GM23338 (cell line): ENCODE measurements at regions not wholly inside any gene's neighbourhood (a gene's known extent, or its start where the extent isn't known, plus 50 kb on each side); places are given as distances from the start of the nearest gene placed in this dataset.
A peak's percentile ranks its signal among the peaks of the same experiment; 100 is the strongest.

ENCODE experiments used
- ATAC-seq: fragments of 200-7000 bp; cut with Tn5 transposase; 3 replicates; pipeline ENCODE4 v1.9.1; 2020
- DNase-seq: peaks from one replicate; pipeline ENCODE4 v3.0.0-alpha.2; 2015; ENCODE audit warnings: low spot score
- H2AFZ ChIP-seq: fragments of 200-600 bp; sonication (generic); 2 replicates; pipeline ENCODE4 v1.8.0; 2016; ENCODE audit warnings: antibody characterized with exemption, mild to moderate bottlenecking, moderate library complexity
- H3F3A ChIP-seq: fragments of 200-600 bp; sonication (generic); replicated peaks from 2 replicates; pipeline ENCODE4 v1.8.0; 2017; ENCODE audit warnings: antibody characterized with exemption, mixed run types, low read depth
- H3K27ac ChIP-seq: fragments of 200-600 bp; sonication (generic); 2 replicates; pipeline ENCODE4 v1.6.1; 2016; ENCODE audit warnings: low read depth
- H3K27me3 ChIP-seq: fragments of 200-600 bp; sonication (generic); 2 replicates; pipeline ENCODE4 v1.8.0; 2016; ENCODE audit warnings: mild to moderate bottlenecking, mixed run types, moderate library complexity; ENCODE audit not compliant: insufficient read depth
- H3K36me3 ChIP-seq: fragments of 200-600 bp; sonication (generic); 2 replicates; pipeline ENCODE4 v1.8.0; 2016; ENCODE audit warnings: mild to moderate bottlenecking; ENCODE audit not compliant: insufficient read depth
- H3K4me1 ChIP-seq: fragments of 200-600 bp; sonication (generic); 2 replicates; pipeline ENCODE4 v1.8.0; 2016; ENCODE audit warnings: mild to moderate bottlenecking, moderate library complexity; ENCODE audit not compliant: insufficient read depth
- H3K4me2 ChIP-seq: fragments of 200-600 bp; sonication (generic); 2 replicates; pipeline ENCODE4 v1.7.1; 2017; ENCODE audit warnings: mixed run types
- H3K4me3 ChIP-seq: fragments of 200-600 bp; sonication (generic); 2 replicates; pipeline ENCODE4 v1.6.1; 2016; ENCODE audit warnings: mixed run types
- H3K79me2 ChIP-seq: fragments of 200-600 bp; sonication (generic); replicated peaks from 2 replicates; pipeline ENCODE4 v1.8.0; 2017; ENCODE audit warnings: mild to moderate bottlenecking; ENCODE audit not compliant: insufficient read depth
- H3K9me2 ChIP-seq: fragments of 200-600 bp; sonication (generic); 2 replicates; pipeline ENCODE4 v1.8.0; 2017; ENCODE audit not compliant: insufficient read depth
- H4K20me1 ChIP-seq: fragments of 200-600 bp; sonication (generic); replicated peaks from 2 replicates; pipeline ENCODE4 v1.8.0; 2017; ENCODE audit warnings: mild to moderate bottlenecking; ENCODE audit not compliant: insufficient read depth
- H3K27ac Mint-ChIP-seq: 2 replicates; pipeline ENCODE4 v1.8.0; 2020; ENCODE audit warnings: inconsistent platforms, mild to moderate bottlenecking, moderate library complexity, mixed read lengths
- H3K27me3 Mint-ChIP-seq: 3 replicates; pipeline ENCODE4 v1.8.0; 2022; ENCODE audit warnings: low read depth, mild to moderate bottlenecking, moderate library complexity, mixed read lengths, inconsistent platforms; ENCODE audit not compliant: insufficient read depth, poor library complexity
- H3K36me3 Mint-ChIP-seq: 3 replicates; pipeline ENCODE4 v1.8.0; 2021; ENCODE audit warnings: low read depth, mild to moderate bottlenecking, inconsistent platforms, moderate library complexity, mixed read lengths
- H3K4me1 Mint-ChIP-seq: 3 replicates; pipeline ENCODE4 v1.8.0; 2020; ENCODE audit warnings: mild to moderate bottlenecking, inconsistent platforms, mixed read lengths
- H3K4me3 Mint-ChIP-seq: 3 replicates; pipeline ENCODE4 v1.8.0; 2021; ENCODE audit warnings: moderate library complexity, mild to moderate bottlenecking, inconsistent platforms, mixed read lengths
- H3K9me3 Mint-ChIP-seq: 3 replicates; pipeline ENCODE4 v1.8.0; 2020; ENCODE audit warnings: moderate library complexity, mild to moderate bottlenecking, inconsistent platforms, mixed read lengths
- CREB1 ChIP-seq: fragments of 250-450 bp; sonication (Bioruptor Pico); IDR thresholded peaks from 2 replicates; pipeline ENCODE4 v1.5.0; 2020; ENCODE audit warnings: low read depth, mild to moderate bottlenecking, moderate library complexity
- CTCF ChIP-seq, 2 experiments: fragments of 200-600 bp in 1 of 2; sonication (generic) in 1 of 2; conservative IDR thresholded peaks; 2 replicates each; pipeline versions ENCODE4 v1.5.1 to v1.6.1; 2016 to 2017; ENCODE audit warnings: antibody characterized with exemption in 2 of 2, low read depth in 2 of 2, mild to moderate bottlenecking in 2 of 2, moderate library complexity in 1 of 2
- ETS1 ChIP-seq: IDR thresholded peaks from 2 replicates; pipeline ENCODE4 v1.6.1; 2016; ENCODE audit warnings: antibody characterized with exemption
- EZH2 ChIP-seq: fragments of 200-600 bp; sonication (generic); IDR thresholded peaks from one replicate; pipeline ENCODE4 v1.8.0; 2017; ENCODE audit warnings: antibody characterized with exemption, mild to moderate bottlenecking, low read depth; ENCODE audit not compliant: unreplicated experiment
- EZH2phosphoT487 ChIP-seq: fragments of 200-600 bp; sonication (generic); IDR thresholded peaks from one replicate; pipeline ENCODE4 v1.8.1; 2018; ENCODE audit warnings: antibody characterized with exemption; ENCODE audit not compliant: unreplicated experiment
- JUNB ChIP-seq: IDR thresholded peaks from one replicate; pipeline ENCODE4 v1.6.1; 2016; ENCODE audit warnings: antibody characterized with exemption; ENCODE audit not compliant: unreplicated experiment
- NANOG ChIP-seq: IDR thresholded peaks from 2 replicates; pipeline ENCODE4 v1.6.1; 2016; ENCODE audit warnings: antibody characterized with exemption, borderline replicate concordance
- POLR2AphosphoS5 ChIP-seq: IDR thresholded peaks from 2 replicates; pipeline ENCODE4 v1.6.1; 2016; ENCODE audit warnings: antibody characterized with exemption, low read depth
- STAT1 ChIP-seq: IDR thresholded peaks from one replicate; pipeline ENCODE4 v1.6.1; 2016; ENCODE audit warnings: antibody characterized with exemption; ENCODE audit not compliant: unreplicated experiment
- ZNF114 ChIP-seq: fragments of 250-450 bp; sonication (Bioruptor Pico); IDR thresholded peaks from 2 replicates; pipeline ENCODE4 v1.5.0; 2020; ENCODE audit warnings: mild to moderate bottlenecking, moderate library complexity
- ZNF331 ChIP-seq: fragments of 250-450 bp; sonication (Bioruptor Pico); IDR thresholded peaks from 2 replicates; pipeline ENCODE4 v1.5.0; 2020; ENCODE audit warnings: low read depth, mild to moderate bottlenecking, moderate library complexity
- ZNF462 ChIP-seq: fragments of 250-450 bp; sonication (Bioruptor Pico); IDR thresholded peaks from 2 replicates; pipeline ENCODE4 v1.5.0; 2020; ENCODE audit warnings: mild to moderate bottlenecking, moderate library complexity

- no peak for TF ChIP-seq ZNF462 (CRISPR knock-in tag)
These were observed 222.1 kb upstream of the FAM3C start (continued) for GRCh38 chr7:121618182-121618581.

- H3K36me3 ChIP-seq: no peaks in the 10 kb centered on the region
- H3K4me3 ChIP-seq: no peak overlapping the region
- Mint-ChIP-seq H3K27me3 (peaks cover 3% of the 10 kb centered on the region), H3K9me3 (no peaks in the 10 kb centered on the region), H3K4me1 (no peaks in the 10 kb centered on the region; the same call in 2 of the 3 replicates), H3K27ac (no peak overlapping the region), H3K36me3 (no peaks in the 10 kb centered on the region; the same call in 2 of the 3 replicates), H3K4me3 (no peak overlapping the region)
- no peak for TF ChIP-seq EZH2phosphoT487
- TF ChIP-seq POLR2AphosphoS5: no peak
- DNase-seq (no peak), ATAC-seq (no peak)
- H3K27ac ChIP-seq: no peak overlapping the region
- H3F3A ChIP-seq: no peaks in the 10 kb centered on the region
- H3K4me2 ChIP-seq: no peak overlapping the region
- peak overlapping the region; percentile 57; the same call in 1 of the 2 replicates for H2AFZ ChIP-seq
- no peaks in the 10 kb centered on the region for H4K20me1 ChIP-seq
- peaks cover 1% of the 10 kb centered on the region for H3K9me2 ChIP-seq
- no peaks in the 10 kb centered on the region for H3K79me2 ChIP-seq
- H3K27me3 ChIP-seq: no peaks in the 10 kb centered on the region
- no peaks in the 10 kb centered on the region for H3K4me1 ChIP-seq
These were observed 214.1 kb upstream of the FAM3C start for GRCh38 chr7:121610243-121610642.

- Mint-ChIP-seq H3K27ac (no peak overlapping the region), H3K4me1 (peaks cover 8% of the 10 kb centered on the region; the same call in 2 of the 3 replicates), H3K9me3 (no peaks in the 10 kb centered on the region), H3K36me3 (no peaks in the 10 kb centered on the region; the same call in 2 of the 3 replicates), H3K4me3 (no peak overlapping the region), H3K27me3 (peaks cover 3% of the 10 kb centered on the region)
- Histone ChIP-seq H3K79me2 (no peaks in the 10 kb centered on the region), H3K9me2 (no peaks in the 10 kb centered on the region; the same call in none of the 2 replicates), H3K27me3 (no peaks in the 10 kb centered on the region), H3K27ac (no peak overlapping the region), H3K4me3 (no peak overlapping the region), H4K20me1 (no peaks in the 10 kb centered on the region), H3K4me1 (no peaks in the 10 kb centered on the region), H3F3A (no peaks in the 10 kb centered on the region), H2AFZ (peak overlapping the region; percentile 21; the same call in 1 of the 2 replicates), H3K36me3 (no peaks in the 10 kb centered on the region), H3K4me2 (no peak overlapping the region)
- ATAC-seq (no peak), DNase-seq (no peak)
- TF ChIP-seq NANOG (no peak), ZNF331 (CRISPR knock-in tag) (no peak), CREB1 (CRISPR knock-in tag) (no peak), POLR2AphosphoS5 (no peak), ZNF114 (CRISPR knock-in tag) (no peak), JUNB (no peak), EZH2 (no peak), STAT1 (no peak), ETS1 (no peak), CTCF (conservative IDR thresholded peaks at IDR 0.05; ENCODE audit: low read depth in 2 of 2) (no peak), EZH2phosphoT487 (no peak)
These were observed 213.1 kb upstream of the FAM3C start for GRCh38 chr7:121609208-121609607.
